Keratinocyte (primary cell): ENCODE measurements at regions not wholly inside any gene's neighbourhood (a gene's known extent, or its start where the extent isn't known, plus 50 kb on each side); places are given as distances from the start of the nearest gene placed in this dataset.

Experiments used
- DNase-seq: peaks from one replicate; pipeline ENCODE4 v3.0.0-alpha.2; 2011; ENCODE audit warnings: low read depth, missing footprints, low spot score
- FAIRE-seq: peaks from 2 replicates; lab custom pipeline; 2011; peaks lifted over from hg19 to GRCh38; lab: Jason Lieb, UNC
- H2AFZ ChIP-seq: 2 replicates; pipeline ENCODE4 v1.6.0; 2012; ENCODE audit warnings: low read length, control low read depth, inconsistent platforms; ENCODE audit not compliant: control insufficient read depth
- H3K27ac ChIP-seq: 2 replicates; pipeline ENCODE4 v1.5.1; 2011; ENCODE audit warnings: low read length; ENCODE audit not compliant: control insufficient read depth, insufficient read depth
- H3K27me3 ChIP-seq: 3 replicates; pipeline ENCODE4 v1.6.0; 2011; ENCODE audit warnings: low read length; ENCODE audit not compliant: control insufficient read depth, insufficient read depth; ENCODE audit errors: extremely low read depth
- H3K36me3 ChIP-seq, 2 experiments: 2 replicates in 1 of 2; 3 replicates in 1 of 2; pipeline ENCODE4 v1.5.1; 2011; ENCODE audit warnings: low read length in 2 of 2, mild to moderate bottlenecking in 1 of 2; ENCODE audit not compliant: control insufficient read depth in 2 of 2, insufficient read depth in 2 of 2; ENCODE audit errors: extremely low read depth in 1 of 2
- H3K4me1 ChIP-seq: 3 replicates; pipeline ENCODE4 v1.5.1; 2011; ENCODE audit warnings: low read length; ENCODE audit not compliant: control insufficient read depth, insufficient read depth; ENCODE audit errors: extremely low read depth
- H3K4me2 ChIP-seq: 3 replicates; pipeline ENCODE4 v1.6.0; 2011; ENCODE audit warnings: low read depth, low read length; ENCODE audit not compliant: control insufficient read depth, insufficient read depth; ENCODE audit errors: extremely low read depth
- H3K4me3 ChIP-seq, 3 experiments: fragments of 200-600 bp in 1 of 3; sonication (generic) in 1 of 3; 2 replicates in 2 of 3; 3 replicates in 1 of 3; pipeline ENCODE4 v1.5.1; 2011 to 2016; ENCODE audit warnings: low read length in 3 of 3, mild to moderate bottlenecking in 3 of 3, control low read depth in 2 of 3, inconsistent platforms in 1 of 3, low read depth in 1 of 3, mixed read lengths in 1 of 3, mixed run types in 1 of 3, moderate library complexity in 1 of 3; ENCODE audit not compliant: control insufficient read depth in 2 of 3, insufficient read depth in 2 of 3; ENCODE audit errors: extremely low read depth in 1 of 3
- H3K79me2 ChIP-seq: 2 replicates; pipeline ENCODE4 v1.6.0; 2012; ENCODE audit warnings: low read length; ENCODE audit not compliant: control insufficient read depth, insufficient read depth
- H3K9ac ChIP-seq: 3 replicates; pipeline ENCODE4 v1.6.0; 2011; ENCODE audit warnings: low read length; ENCODE audit not compliant: control insufficient read depth, insufficient read depth; ENCODE audit errors: extremely low read depth
- H3K9me1 ChIP-seq: 3 replicates; pipeline ENCODE4 v1.6.0; 2011; ENCODE audit warnings: low read length; ENCODE audit not compliant: control insufficient read depth, insufficient read depth; ENCODE audit errors: extremely low read depth
- H3K9me3 ChIP-seq: 2 replicates; pipeline ENCODE4 v1.5.1; 2012; ENCODE audit warnings: low read depth, low read length; ENCODE audit not compliant: control insufficient read depth
- H4K20me1 ChIP-seq: 3 replicates; pipeline ENCODE4 v1.6.0; 2011; ENCODE audit warnings: low read length; ENCODE audit not compliant: control insufficient read depth, insufficient read depth; ENCODE audit errors: extremely low read depth
- EZH2 ChIP-seq: IDR thresholded peaks from one replicate; pipeline ENCODE4 v1.6.1; 2012; ENCODE audit warnings: inconsistent platforms, mild to moderate bottlenecking, low read length, moderate library complexity
- dilution Hi-C: fragments of 300-500 bp; cut with MboI; formaldehyde crosslinking; loops from one replicate; pipeline ENCODE4 v1.7.0; 2020; ENCODE audit warnings: low sequenced_read_pairs; ENCODE audit not compliant: extremely low pct_ligation_motif_present
- TF ChIP-seq, protein P1 (sequence below), 3 experiments: IDR thresholded peaks in 1 of 3; conservative IDR thresholded peaks in 1 of 3; optimal IDR thresholded peaks in 1 of 3; 2 replicates in 2 of 3; 3 replicates in 1 of 3; pipeline versions ENCODE3 to v1.5.1; 2011; ENCODE audit warnings: low read length in 3 of 3, mild to moderate bottlenecking in 3 of 3, moderate library complexity in 2 of 3, control low read depth in 1 of 3, inconsistent platforms in 1 of 3; ENCODE audit not compliant: insufficient read depth in 2 of 3; ENCODE audit errors: extremely low read depth in 1 of 3

DNA sequence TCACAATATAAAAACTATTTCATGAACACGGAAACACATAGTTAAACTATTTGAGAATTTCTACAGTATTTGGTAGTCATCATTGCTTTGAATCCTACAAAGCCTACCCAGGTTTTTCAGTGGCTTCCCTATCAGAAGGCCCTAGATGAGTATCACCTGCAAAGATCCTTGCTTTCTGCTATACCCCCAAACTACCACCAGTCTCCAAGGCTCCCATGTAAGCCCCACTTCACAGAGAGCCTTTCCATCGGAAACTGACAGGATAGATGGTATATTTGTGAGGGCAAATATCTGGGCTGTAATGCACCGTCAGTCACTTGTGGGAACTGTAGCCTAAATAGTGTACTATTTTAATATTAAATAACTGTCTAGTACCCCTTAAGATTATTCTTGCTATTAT, 674.3 kb downstream of the BRINP3 start:
- DNase-seq (no peak), FAIRE-seq (no peak)
- dilution Hi-C loops = no loop called here
- no peak overlapping the region for H3K9ac ChIP-seq
- no peaks in the 10 kb centered on the region for H3K9me3 ChIP-seq
- H2AFZ ChIP-seq = no peak overlapping the region
- no peak overlapping the region for H3K4me3 ChIP-seq
- no peaks in the 10 kb centered on the region for H4K20me1 ChIP-seq
- no peak overlapping the region for H3K27ac ChIP-seq
- H3K36me3 ChIP-seq = no peaks in the 10 kb centered on the region
- H3K9me1 ChIP-seq = no peaks in the 10 kb centered on the region
- no peaks in the 10 kb centered on the region for H3K27me3 ChIP-seq
- TF ChIP-seq, protein P1, sequence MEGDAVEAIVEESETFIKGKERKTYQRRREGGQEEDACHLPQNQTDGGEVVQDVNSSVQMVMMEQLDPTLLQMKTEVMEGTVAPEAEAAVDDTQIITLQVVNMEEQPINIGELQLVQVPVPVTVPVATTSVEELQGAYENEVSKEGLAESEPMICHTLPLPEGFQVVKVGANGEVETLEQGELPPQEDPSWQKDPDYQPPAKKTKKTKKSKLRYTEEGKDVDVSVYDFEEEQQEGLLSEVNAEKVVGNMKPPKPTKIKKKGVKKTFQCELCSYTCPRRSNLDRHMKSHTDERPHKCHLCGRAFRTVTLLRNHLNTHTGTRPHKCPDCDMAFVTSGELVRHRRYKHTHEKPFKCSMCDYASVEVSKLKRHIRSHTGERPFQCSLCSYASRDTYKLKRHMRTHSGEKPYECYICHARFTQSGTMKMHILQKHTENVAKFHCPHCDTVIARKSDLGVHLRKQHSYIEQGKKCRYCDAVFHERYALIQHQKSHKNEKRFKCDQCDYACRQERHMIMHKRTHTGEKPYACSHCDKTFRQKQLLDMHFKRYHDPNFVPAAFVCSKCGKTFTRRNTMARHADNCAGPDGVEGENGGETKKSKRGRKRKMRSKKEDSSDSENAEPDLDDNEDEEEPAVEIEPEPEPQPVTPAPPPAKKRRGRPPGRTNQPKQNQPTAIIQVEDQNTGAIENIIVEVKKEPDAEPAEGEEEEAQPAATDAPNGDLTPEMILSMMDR (optimal IDR thresholded peaks at IDR 0.05 in 1 of 3, IDR thresholded peaks at IDR 0.05 in 1 of 3, conservative IDR thresholded peaks at IDR 0.05 in 1 of 3; ENCODE audit: extremely low read depth in 1 of 3, insufficient read depth in 2 of 3, low read length in 3 of 3) = no peak
- no peak for TF ChIP-seq EZH2
- no peaks in the 10 kb centered on the region for H3K4me1 ChIP-seq
- H3K4me2 ChIP-seq = no peak overlapping the region
- H3K79me2 ChIP-seq = no peaks in the 10 kb centered on the region

DNA sequence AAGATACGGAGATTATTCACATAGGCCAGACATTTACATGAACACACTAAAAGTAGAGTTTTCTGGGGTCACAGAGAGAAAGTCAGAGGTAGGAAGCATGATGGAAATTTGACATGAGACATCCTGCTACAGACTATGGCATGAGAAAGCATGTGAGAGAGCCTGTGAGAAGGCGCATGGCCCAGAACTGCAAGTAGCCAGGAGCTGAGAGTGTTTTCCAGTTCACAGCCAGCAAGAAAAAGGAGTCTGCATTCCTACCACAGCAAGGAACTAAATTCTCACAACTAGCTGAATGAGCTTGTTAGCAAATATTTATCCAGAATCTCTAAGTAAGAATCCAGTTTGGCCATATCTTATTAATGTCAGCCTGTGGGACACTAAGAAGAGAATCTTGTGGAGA, 673.3 kb downstream of the BRINP3 start:
- FAIRE-seq (no peak), DNase-seq (no peak)
- dilution Hi-C loops = no loop called here
- H3K4me1 ChIP-seq = no peaks in the 10 kb centered on the region
- no peak overlapping the region for H3K4me2 ChIP-seq
- H3K79me2 ChIP-seq = no peaks in the 10 kb centered on the region
- H3K4me3 ChIP-seq = no peak overlapping the region
- no peaks in the 10 kb centered on the region for H3K9me1 ChIP-seq
- H2AFZ ChIP-seq = no peak overlapping the region
- H3K36me3 ChIP-seq = no peaks in the 10 kb centered on the region
- TF ChIP-seq EZH2 = no peak
- TF ChIP-seq, protein P1 (optimal IDR thresholded peaks at IDR 0.05 in 1 of 3, IDR thresholded peaks at IDR 0.05 in 1 of 3, conservative IDR thresholded peaks at IDR 0.05 in 1 of 3; ENCODE audit: extremely low read depth in 1 of 3, insufficient read depth in 2 of 3, low read length in 3 of 3) = no peak
- H3K27me3 ChIP-seq = no peaks in the 10 kb centered on the region
- no peak overlapping the region for H3K27ac ChIP-seq
- H3K9ac ChIP-seq = no peak overlapping the region
- H4K20me1 ChIP-seq = no peaks in the 10 kb centered on the region
- no peaks in the 10 kb centered on the region for H3K9me3 ChIP-seq
